ENCODE measurements at regions not wholly inside any gene's neighbourhood (a gene's known extent, or its start where the extent isn't known, plus 50 kb on each side); places are given as distances from the start of the nearest gene placed in this dataset.

DNA sequence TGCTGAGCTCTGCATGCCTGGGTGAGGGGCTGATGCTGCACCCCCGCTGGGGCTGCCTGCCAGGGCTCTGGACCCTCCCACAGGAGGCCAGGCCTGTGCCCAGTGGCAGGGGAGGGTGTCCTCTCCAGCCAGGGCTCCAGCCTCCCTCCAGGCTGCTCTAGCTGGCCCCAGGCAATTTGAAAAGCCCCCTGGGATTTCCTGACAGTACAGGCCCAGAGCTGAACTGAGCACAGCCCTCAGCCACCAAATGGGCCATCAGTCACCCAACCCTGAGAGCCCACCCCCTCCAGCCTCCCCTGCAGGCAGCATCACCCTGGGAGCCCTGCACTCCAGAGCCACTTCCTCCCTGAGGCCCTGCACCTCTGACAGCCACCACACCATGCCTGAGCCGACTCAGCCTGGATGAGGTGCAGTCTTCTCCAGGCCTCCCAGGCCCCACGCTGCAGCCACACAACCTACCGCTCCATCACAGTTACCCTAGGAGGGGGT lies 101.8 kb upstream of the RET start:
- TF ChIP-seq, protein P1, sequence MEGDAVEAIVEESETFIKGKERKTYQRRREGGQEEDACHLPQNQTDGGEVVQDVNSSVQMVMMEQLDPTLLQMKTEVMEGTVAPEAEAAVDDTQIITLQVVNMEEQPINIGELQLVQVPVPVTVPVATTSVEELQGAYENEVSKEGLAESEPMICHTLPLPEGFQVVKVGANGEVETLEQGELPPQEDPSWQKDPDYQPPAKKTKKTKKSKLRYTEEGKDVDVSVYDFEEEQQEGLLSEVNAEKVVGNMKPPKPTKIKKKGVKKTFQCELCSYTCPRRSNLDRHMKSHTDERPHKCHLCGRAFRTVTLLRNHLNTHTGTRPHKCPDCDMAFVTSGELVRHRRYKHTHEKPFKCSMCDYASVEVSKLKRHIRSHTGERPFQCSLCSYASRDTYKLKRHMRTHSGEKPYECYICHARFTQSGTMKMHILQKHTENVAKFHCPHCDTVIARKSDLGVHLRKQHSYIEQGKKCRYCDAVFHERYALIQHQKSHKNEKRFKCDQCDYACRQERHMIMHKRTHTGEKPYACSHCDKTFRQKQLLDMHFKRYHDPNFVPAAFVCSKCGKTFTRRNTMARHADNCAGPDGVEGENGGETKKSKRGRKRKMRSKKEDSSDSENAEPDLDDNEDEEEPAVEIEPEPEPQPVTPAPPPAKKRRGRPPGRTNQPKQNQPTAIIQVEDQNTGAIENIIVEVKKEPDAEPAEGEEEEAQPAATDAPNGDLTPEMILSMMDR (conservative IDR thresholded peaks at IDR 0.05; ENCODE audit: low read depth, low read length): no peak
- no peak for TF ChIP-seq EZH2 (IDR thresholded peaks at IDR 0.05; ENCODE audit: borderline replicate concordance, low read depth, low read length, poor library complexity, severe bottlenecking)

Data from A673 (cell line).